ENCODE measurements at regions not wholly inside any gene's neighbourhood (a gene's known extent, or its start where the extent isn't known, plus 50 kb on each side); places are given as distances from the start of the nearest gene placed in this dataset.
"Not testable (repeated sequence)": the region's sequence is repeated elsewhere in the genome, so short reads cannot be mapped to it uniquely, and the experiment has no call there.

DNA sequence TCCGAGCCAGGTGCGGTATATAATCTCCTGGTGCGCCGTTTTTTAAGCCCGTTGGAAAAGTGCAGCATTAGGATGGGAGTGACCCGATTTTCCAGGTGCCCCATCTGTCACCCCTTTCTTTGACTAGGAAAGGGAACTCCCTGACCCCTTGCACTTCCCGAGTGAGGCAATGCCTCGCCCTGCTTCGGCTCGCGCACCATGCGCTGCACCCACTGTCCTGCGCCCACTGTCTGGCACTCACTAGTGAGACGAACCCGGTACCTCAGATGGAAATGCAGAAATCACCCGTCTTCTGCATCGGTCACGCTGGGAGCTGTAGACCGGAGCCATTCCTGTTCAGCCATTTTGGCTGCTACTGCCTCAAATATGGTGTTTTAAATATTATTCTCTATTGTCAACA is 198.0 kb downstream of the MEIS1 start:
- not testable (repeated sequence) for DNase-seq (ENCODE audit: low spot score); H3K27ac ChIP-seq; H3K4me3 ChIP-seq

DNA sequence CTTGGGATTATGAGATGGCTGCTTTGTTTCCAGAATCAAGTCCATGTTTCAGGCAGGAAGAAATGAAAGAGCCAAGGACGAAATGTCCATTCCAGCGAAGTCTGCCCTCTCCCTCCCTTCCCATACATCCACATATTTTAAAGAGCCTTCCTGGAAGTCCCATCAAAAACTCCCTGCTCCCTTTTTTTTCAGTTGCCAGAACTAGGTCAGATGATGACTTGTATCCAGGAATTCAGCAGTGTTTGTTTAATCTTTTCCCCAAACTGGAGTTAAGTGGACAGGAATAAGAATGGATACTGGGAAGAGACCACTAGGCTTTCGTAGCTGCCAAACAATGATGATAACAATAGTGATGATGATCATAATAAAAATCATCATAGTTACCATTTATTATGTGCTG is 198.7 kb downstream of the MEIS1 start:
- DNase-seq (ENCODE audit: low spot score), result no peak
- H3K4me3 ChIP-seq, result no peak overlapping the region
- H3K27ac ChIP-seq, result no peak overlapping the region
- TF ChIP-seq, protein P1, sequence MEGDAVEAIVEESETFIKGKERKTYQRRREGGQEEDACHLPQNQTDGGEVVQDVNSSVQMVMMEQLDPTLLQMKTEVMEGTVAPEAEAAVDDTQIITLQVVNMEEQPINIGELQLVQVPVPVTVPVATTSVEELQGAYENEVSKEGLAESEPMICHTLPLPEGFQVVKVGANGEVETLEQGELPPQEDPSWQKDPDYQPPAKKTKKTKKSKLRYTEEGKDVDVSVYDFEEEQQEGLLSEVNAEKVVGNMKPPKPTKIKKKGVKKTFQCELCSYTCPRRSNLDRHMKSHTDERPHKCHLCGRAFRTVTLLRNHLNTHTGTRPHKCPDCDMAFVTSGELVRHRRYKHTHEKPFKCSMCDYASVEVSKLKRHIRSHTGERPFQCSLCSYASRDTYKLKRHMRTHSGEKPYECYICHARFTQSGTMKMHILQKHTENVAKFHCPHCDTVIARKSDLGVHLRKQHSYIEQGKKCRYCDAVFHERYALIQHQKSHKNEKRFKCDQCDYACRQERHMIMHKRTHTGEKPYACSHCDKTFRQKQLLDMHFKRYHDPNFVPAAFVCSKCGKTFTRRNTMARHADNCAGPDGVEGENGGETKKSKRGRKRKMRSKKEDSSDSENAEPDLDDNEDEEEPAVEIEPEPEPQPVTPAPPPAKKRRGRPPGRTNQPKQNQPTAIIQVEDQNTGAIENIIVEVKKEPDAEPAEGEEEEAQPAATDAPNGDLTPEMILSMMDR (IDR thresholded peaks at IDR 0.05), result no peak

GRCh38 chr2:66634784-66635183 is 199.9 kb downstream of the MEIS1 start:
- TF ChIP-seq, protein P1 (IDR thresholded peaks at IDR 0.05), result no peak
- no peak for DNase-seq (ENCODE audit: low spot score)
- Histone ChIP-seq H3K4me3 (no peak overlapping the region), H3K27ac (no peak overlapping the region)

DNA sequence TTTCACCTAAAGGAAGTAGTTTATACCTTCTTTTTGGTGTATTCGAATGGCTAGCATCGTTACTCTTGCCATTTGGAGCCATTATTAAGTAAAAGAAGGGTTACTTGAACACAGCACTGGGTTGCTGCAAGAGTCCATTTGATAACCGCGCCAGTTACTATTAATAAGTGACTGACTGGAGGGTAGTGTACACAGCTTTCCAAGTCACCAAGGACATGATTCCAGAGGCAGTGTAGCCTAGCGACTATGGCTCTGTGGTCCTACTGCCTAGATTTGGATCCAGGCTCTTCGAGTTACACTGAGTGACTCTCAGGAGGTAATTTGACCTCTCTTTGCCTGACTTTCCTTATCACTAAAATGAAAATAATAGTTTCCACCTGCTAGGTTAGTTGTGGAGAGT is 206.8 kb downstream of the MEIS1 start:
- TF ChIP-seq, protein P1 (IDR thresholded peaks at IDR 0.05), result no peak
- H3K27ac ChIP-seq, result no peak overlapping the region
- no peak overlapping the region for H3K4me3 ChIP-seq
- no peak for DNase-seq (ENCODE audit: low spot score)

GRCh38 chr2:66648081-66648480 is 213.2 kb downstream of the MEIS1 start:
- DNase-seq (ENCODE audit: low spot score); H3K27ac ChIP-seq; H3K4me3 ChIP-seq: not testable (repeated sequence)

- TF ChIP-seq, protein P1 (IDR thresholded peaks at IDR 0.05), result no peak
- H3K4me3 ChIP-seq, result no peak overlapping the region
- no peak overlapping the region for H3K27ac ChIP-seq
- no peak for DNase-seq (ENCODE audit: low spot score)
Observed at GRCh38 chr2:66649006-66649405, 214.1 kb downstream of the MEIS1 start.

DNA sequence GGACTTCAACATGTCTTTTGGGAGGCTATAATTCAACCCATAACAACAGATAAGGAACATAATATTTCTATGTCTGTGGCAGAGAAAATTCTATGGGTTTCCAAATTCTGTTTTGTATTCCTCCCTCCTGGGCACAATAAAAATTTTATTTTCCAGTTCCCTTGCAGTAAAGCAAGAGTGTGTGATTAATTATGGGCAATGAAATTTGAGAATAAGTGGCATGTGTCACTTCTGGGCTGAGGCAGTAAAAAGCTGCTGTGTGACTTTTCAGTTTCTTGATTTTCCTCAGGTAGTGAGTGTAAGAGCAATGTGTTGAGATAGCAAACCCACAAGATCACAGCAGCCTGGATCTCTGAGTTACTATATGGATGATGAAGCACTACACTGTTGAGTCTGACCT is 216.4 kb downstream of the MEIS1 start:
- TF ChIP-seq, protein P1 (IDR thresholded peaks at IDR 0.05), result no peak
- no peak overlapping the region for H3K27ac ChIP-seq
- H3K4me3 ChIP-seq, result no peak overlapping the region
- DNase-seq (ENCODE audit: low spot score), result no peak

DNA sequence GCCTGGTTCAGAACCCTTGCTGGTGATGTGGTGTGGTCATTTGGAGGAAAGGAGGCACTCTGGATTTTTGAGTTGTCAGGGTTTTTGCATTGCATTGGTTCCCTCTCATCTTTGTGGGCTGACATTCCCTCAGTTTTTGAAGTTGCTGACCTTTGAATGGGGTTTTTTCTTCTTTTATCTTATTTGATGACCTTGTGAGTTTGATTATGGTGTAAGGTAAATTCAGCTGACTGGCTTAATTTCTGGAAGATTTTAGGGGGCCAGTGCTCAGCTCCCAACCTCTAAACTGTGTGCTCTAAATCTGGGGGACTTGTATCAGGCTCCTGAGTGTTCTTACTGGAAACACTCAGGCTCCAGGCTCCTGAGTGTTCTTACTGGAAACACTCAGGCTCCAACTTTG is 225.9 kb downstream of the MEIS1 start:
- no peak overlapping the region for H3K4me3 ChIP-seq
- TF ChIP-seq, protein P1 (IDR thresholded peaks at IDR 0.05), result no peak
- no peak overlapping the region for H3K27ac ChIP-seq
- no peak for DNase-seq (ENCODE audit: low spot score)

All from coronary artery (tissue), 2 donors.